Heart left ventricle (tissue), 16 donors: ENCODE measurements at regions not wholly inside any gene's neighbourhood (a gene's known extent, or its start where the extent isn't known, plus 50 kb on each side); places are given as distances from the start of the nearest gene placed in this dataset.

ENCODE experiments used
- ATAC-seq, 4 donors: fragments of 200-7000 bp; cut with Tn5 transposase; one replicate each; pipeline ENCODE4 v1.9.1; 2020 to 2022; ENCODE audit warnings: moderate library complexity in 4 of 4, mild to moderate bottlenecking in 3 of 4, moderate number of reproducible peaks in 1 of 4
- DNase-seq, 5 donors: peaks; one replicate each; pipeline ENCODE4 v3.0.0-alpha.2; 2020
- H3K27ac ChIP-seq, 12 donors: fragments of 200-600 bp; sonication (generic) in 4 of 12; one replicate each; pipeline versions ENCODE4 v1.5.0 to v1.8.0; 2016 to 2022; ENCODE audit warnings: mild to moderate bottlenecking in 2 of 12
- H3K27me3 ChIP-seq, 9 donors: fragments of 200-600 bp; sonication (generic) in 2 of 9; one replicate each; pipeline versions ENCODE4 v1.5.1 to v1.8.0; 2016 to 2022; ENCODE audit warnings: mild to moderate bottlenecking in 3 of 9
- H3K36me3 ChIP-seq, 9 donors: fragments of 200-600 bp; sonication (generic) in 2 of 9; one replicate each; pipeline versions ENCODE4 v1.5.0 to v1.8.0; 2018 to 2022; ENCODE audit warnings: mild to moderate bottlenecking in 2 of 9
- H3K4me1 ChIP-seq, 12 donors: fragments of 200-600 bp; sonication (generic) in 4 of 12; one replicate each; pipeline versions ENCODE4 v1.5.0 to v1.8.0; 2016 to 2022; ENCODE audit warnings: mild to moderate bottlenecking in 3 of 12
- H3K4me3 ChIP-seq, 12 donors: fragments of 200-600 bp; sonication (generic) in 4 of 12; one replicate each; pipeline versions ENCODE4 v1.5.0 to v1.8.0; 2017 to 2022; ENCODE audit warnings: mild to moderate bottlenecking in 9 of 12, moderate library complexity in 4 of 12
- H3K9me3 ChIP-seq, 12 donors: fragments of 200-600 bp; sonication (generic) in 4 of 12; one replicate each; pipeline versions ENCODE4 v1.5.0 to v1.8.0; 2016 to 2022; ENCODE audit warnings: mild to moderate bottlenecking in 1 of 12
- POLR2A ChIP-seq, 2 donors: fragments of 450-650 bp; IDR thresholded peaks; one replicate each; pipeline ENCODE4 v1.6.1; 2017; ENCODE audit warnings: antibody characterized with exemption in 2 of 2, mild to moderate bottlenecking in 2 of 2, moderate library complexity in 2 of 2
- WGBS, 4 donors: extraction: QIAGEN DNeasy Blood & Tissue Kit in 2 of 4; methylation state at CpG; one replicate each; pipeline versions ENCODE4 v1.1.5 to v1.1.7; 2013 to 2018; 5-methylcytosine and 5-hydroxymethylcytosine counted together
- intact Hi-C, 10 donors: fragments of 100-400 bp; cut with DNase I; formaldehyde crosslinking; loops; one replicate each; pipeline versions ENCODE4 v1.11.1 to v1.14.2; 2022
- TF ChIP-seq, protein P1 (sequence below), 12 donors: fragments of 200-600 bp; sonication (generic) in 4 of 12; IDR thresholded peaks; one replicate each; pipeline versions ENCODE4 v1.5.0 to v1.8.0; 2018 to 2022; ENCODE audit warnings: antibody characterized with exemption in 12 of 12, mild to moderate bottlenecking in 5 of 12
- donor health status: ischemic (EF 13 %, LVEDD 7.1; RV severe dilation, severe dysfunction).
- donor health status: healthy with polysubstance abuse.
- donor health status: DM: no; HTN: yes; CAD: no.
- donor health status: DM: no; HTN: no; CAD: no.
- donor health status: ischemic (EF 25% LVEDD 6.9; RV normal size, moderate dysfunction).
- donor health status: ischemic (EF 25% LVEDD 5.7; RV mildly dilated, moderate dysfunction).
- donor health status: healthy.
- donor health status: DM: yes; HTN: yes; CAD: no.
- donor health status: ischemic (EF 35%, LVEDD 5.7; RV mildly dilated, moderate dysfunction).
- donor health status: nonischemic (EF 11% LVEDD 7.7; RV severe dilation, severe dysfunction).
- donor health status: DM: yes; HTN: yes; CAD: no.
- donor health status: PGD.
- donor health status: ischemic (EF 29% LVEDD 5.4; RV normal size, mild dysfunction).
- donor health status: nonischemic (EF 23%, LVEDD 6.1; RV moderate dilation, normal function).

DNA sequence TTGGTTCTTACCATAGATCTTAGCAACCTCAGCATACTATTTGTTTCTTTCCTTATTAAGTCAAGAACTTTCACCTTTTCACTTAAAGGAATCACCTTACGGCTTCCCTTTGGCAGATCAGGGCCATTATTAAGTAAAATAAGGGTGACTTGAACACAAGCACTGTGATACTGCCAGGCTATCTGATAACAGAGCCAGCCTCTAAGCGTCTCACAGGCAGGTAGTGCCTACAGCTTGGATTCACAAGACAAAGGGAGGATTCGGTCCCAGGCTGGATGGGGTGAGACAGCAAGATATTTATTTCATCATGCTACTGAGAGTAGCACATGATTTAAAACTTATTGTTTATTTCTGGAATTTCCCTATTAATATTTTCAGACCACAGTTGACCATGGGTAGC, 218.6 kb downstream of the FOXO1 start:
- H3K4me1 ChIP-seq = peaks cover 0 to 27% (median 9%) of the 10 kb centered on the region in 12 donors
- intact Hi-C loops = loop anchor here in 4 of 10 donors (10.0 kb wide), 3 partner anchors 57 to 217 kb away; partner anchors contain the start of gene FOXO1 (in 2 of the 4)
- peaks cover 0 to 12% (median 0%) of the 10 kb centered on the region in 12 donors for H3K9me3 ChIP-seq
- no peak overlapping the region for H3K27ac ChIP-seq
- H3K4me3 ChIP-seq = no peak overlapping the region
- ATAC-seq = no peak
- DNase-seq = no peak
- 63 to 98% (median 88%) methylated on average over 3 of the region's 3 CpGs for WGBS, 4 donors
- no peaks in the 10 kb centered on the region for H3K36me3 ChIP-seq
- no peak for TF ChIP-seq POLR2A (IDR thresholded peaks at IDR 0.05)
- TF ChIP-seq, protein P1, sequence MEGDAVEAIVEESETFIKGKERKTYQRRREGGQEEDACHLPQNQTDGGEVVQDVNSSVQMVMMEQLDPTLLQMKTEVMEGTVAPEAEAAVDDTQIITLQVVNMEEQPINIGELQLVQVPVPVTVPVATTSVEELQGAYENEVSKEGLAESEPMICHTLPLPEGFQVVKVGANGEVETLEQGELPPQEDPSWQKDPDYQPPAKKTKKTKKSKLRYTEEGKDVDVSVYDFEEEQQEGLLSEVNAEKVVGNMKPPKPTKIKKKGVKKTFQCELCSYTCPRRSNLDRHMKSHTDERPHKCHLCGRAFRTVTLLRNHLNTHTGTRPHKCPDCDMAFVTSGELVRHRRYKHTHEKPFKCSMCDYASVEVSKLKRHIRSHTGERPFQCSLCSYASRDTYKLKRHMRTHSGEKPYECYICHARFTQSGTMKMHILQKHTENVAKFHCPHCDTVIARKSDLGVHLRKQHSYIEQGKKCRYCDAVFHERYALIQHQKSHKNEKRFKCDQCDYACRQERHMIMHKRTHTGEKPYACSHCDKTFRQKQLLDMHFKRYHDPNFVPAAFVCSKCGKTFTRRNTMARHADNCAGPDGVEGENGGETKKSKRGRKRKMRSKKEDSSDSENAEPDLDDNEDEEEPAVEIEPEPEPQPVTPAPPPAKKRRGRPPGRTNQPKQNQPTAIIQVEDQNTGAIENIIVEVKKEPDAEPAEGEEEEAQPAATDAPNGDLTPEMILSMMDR (IDR thresholded peaks at IDR 0.05) = no peak
- no peaks in the 10 kb centered on the region for H3K27me3 ChIP-seq

DNA sequence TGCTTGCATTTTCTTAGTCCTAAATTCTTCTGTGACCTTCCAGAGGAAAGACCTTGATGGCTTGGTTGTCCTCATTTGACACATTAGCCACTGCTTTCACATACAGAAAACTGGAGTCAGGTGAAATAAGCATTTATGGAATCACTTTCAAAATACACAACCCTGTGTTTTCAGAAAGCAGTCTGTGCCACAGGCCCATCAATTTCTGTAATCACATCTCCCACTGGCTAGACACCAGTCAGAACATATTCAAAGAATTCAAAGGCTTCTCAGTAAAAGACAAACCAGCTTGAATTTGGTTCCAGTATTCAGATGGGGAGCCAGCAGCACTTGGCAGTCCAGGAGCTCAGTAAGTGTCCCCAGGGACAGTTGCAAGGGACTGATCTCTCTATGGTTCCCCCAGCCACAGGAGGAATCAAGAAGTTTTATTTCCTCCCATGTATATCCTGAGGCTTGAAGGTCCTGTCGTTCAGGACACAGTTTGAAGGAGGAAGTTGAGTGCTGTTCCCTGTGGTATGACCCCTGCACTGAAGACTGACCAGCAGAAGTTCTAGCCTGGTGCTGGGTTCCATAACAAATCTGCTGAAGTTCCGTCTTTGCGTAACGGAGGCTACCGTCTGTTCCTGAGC, 214.3 kb downstream of the FOXO1 start:
- no peak overlapping the region for H3K4me3 ChIP-seq
- DNase-seq (no peak), ATAC-seq (peak in 3 of 4 donors; percentile 46 to 58 (median 52))
- intact Hi-C loops = no loop called here
- H3K27ac ChIP-seq = no peak overlapping the region
- TF ChIP-seq, protein P1 (IDR thresholded peaks at IDR 0.05) = no peak
- TF ChIP-seq POLR2A (IDR thresholded peaks at IDR 0.05) = no peak
- peaks cover 0 to 12% (median 0%) of the 10 kb centered on the region in 12 donors for H3K9me3 ChIP-seq
- H3K4me1 ChIP-seq = peaks cover 0 to 5% (median 0%) of the 10 kb centered on the region in 12 donors
- 85 to 88% (median 87%) methylated on average over 5 of the region's 5 CpGs for WGBS, 4 donors
- no peaks in the 10 kb centered on the region for H3K27me3 ChIP-seq
- H3K36me3 ChIP-seq = no peaks in the 10 kb centered on the region

DNA sequence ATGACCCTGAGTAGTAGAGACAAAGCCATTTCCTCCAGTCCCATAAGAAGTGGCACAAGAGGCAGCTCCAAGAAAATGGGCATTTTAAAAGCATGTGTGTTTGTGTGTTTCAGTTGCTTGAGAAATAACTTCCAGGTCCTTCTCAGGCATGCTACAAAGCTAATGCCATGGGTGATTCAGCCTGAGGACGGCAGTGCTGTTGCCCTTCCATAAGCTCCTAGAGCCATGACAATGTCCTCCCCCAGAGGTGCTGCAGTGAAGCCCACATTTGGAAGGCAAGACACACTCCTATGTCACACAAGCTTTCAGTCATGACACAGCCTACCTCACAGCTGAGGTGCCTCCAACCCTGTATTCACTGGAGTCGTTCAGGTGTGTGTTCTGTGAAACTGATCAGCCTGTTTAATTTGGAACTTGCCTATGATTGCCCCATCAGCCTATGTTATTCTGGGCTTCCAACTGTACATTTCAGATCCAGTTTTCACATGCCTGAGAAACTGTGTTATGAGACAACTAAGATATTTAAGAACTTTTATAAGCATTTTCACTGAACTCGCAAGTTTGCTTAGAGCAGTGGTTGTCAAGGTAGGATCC, 213.6 kb downstream of the FOXO1 start:
- 91 to 98% (median 95%) methylated on average over 3 of the region's 3 CpGs for WGBS, 4 donors

More for the DNA sequence above, 213.6 kb downstream of the FOXO1 start:
- Histone ChIP-seq H3K36me3 (no peaks in the 10 kb centered on the region), H3K4me1 (peaks cover 0 to 5% (median 0%) of the 10 kb centered on the region in 12 donors), H3K27me3 (no peaks in the 10 kb centered on the region), H3K4me3 (no peak overlapping the region), H3K9me3 (peaks cover 0 to 8% (median 0%) of the 10 kb centered on the region in 12 donors), H3K27ac (no peak overlapping the region)
- intact Hi-C loops = no loop called here
- no peak for ATAC-seq
- no peak for TF ChIP-seq POLR2A (IDR thresholded peaks at IDR 0.05)
- TF ChIP-seq, protein P1 (IDR thresholded peaks at IDR 0.05) = no peak
- DNase-seq = no peak
